K562 (cell line): ENCODE measurements at regions not wholly inside any gene's neighbourhood (a gene's known extent, or its start where the extent isn't known, plus 50 kb on each side); places are given as distances from the start of the nearest gene placed in this dataset.
"Not testable (repeated sequence)": the region's sequence is repeated elsewhere in the genome, so short reads cannot be mapped to it uniquely, and the experiment has no call there.

Experiments
- DACH1 ChIP-seq: fragments of 450-650 bp; IDR thresholded peaks from 2 replicates; pipeline ENCODE4 v1.6.1; 2018; ENCODE audit not compliant: partially characterized antibody
- GATA2 ChIP-seq: sonication (generic); formaldehyde crosslinking; IDR thresholded peaks from 2 replicates; pipeline ENCODE4 v1.4.0; 2020; ENCODE audit warnings: mild to moderate bottlenecking, missing genetic modification reagents
- JUN ChIP-seq, 2 experiments: sonication (generic) in 1 of 2; formaldehyde crosslinking in 1 of 2; IDR thresholded peaks; 2 replicates each; pipeline versions ENCODE4 v1.6.1 to v1.8.0; 2012 to 2022; ENCODE audit warnings: borderline replicate concordance in 2 of 2, mild to moderate bottlenecking in 2 of 2, improper control_type of control experiment in 1 of 2, low read depth in 1 of 2, low read length in 1 of 2, missing genetic modification reagents in 1 of 2
- JUNB ChIP-seq: fragments of 450-650 bp; formaldehyde crosslinking; conservative IDR thresholded peaks from 2 replicates; pipeline ENCODE4 v1.4.0; 2020; ENCODE audit warnings: mild to moderate bottlenecking
- MXI1 ChIP-seq: IDR thresholded peaks from 2 replicates; pipeline ENCODE4 v1.6.1; 2011; ENCODE audit warnings: low read depth, mild to moderate bottlenecking, improper control_type of control experiment, low read length
- TBP ChIP-seq: optimal IDR thresholded peaks from 2 replicates; pipeline ENCODE3; 2011; ENCODE audit warnings: low read depth, low read length, improper control_type of control experiment
- TF ChIP-seq, protein P1 (sequence below), 2 experiments: fragments of 450-650 bp; formaldehyde crosslinking in 1 of 2; IDR thresholded peaks; 2 replicates each; pipeline versions ENCODE4 v1.4.0 to v1.6.1; 2014 to 2020; ENCODE audit warnings: mild to moderate bottlenecking in 2 of 2, borderline replicate concordance in 1 of 2, low read depth in 1 of 2

DNA sequence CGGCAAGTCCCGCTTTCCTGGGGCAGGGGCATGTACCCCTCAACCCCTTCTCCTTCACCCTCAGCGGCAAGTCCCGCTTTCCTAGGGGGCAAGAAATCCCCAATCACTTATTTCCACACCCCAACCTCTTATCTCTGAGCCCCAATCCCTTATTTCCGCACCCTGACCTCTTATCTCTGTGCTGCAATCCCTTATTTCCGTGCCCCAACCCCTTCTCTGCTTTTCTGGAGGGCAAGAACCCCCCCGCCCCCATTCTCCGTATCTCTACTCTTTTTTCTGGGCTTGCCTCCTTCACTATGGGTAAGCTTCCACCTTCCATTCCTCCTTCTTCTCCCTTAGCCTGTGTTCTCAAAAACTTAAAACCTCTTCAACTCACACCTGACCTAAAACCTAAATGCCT, 156.9 kb upstream of the CNOT2 start:
- TF ChIP-seq TBP; JUNB (CRISPR knock-in tag); DACH1; JUN (IDR thresholded peaks at IDR 0.05; ENCODE audit: borderline replicate concordance, low read depth, low read length); JUN (CRISPR knock-in tag; IDR thresholded peaks at IDR 0.05; ENCODE audit: borderline replicate concordance); MXI1; GATA2 (CRISPR knock-in tag): not testable (repeated sequence)
- TF ChIP-seq, protein P1, sequence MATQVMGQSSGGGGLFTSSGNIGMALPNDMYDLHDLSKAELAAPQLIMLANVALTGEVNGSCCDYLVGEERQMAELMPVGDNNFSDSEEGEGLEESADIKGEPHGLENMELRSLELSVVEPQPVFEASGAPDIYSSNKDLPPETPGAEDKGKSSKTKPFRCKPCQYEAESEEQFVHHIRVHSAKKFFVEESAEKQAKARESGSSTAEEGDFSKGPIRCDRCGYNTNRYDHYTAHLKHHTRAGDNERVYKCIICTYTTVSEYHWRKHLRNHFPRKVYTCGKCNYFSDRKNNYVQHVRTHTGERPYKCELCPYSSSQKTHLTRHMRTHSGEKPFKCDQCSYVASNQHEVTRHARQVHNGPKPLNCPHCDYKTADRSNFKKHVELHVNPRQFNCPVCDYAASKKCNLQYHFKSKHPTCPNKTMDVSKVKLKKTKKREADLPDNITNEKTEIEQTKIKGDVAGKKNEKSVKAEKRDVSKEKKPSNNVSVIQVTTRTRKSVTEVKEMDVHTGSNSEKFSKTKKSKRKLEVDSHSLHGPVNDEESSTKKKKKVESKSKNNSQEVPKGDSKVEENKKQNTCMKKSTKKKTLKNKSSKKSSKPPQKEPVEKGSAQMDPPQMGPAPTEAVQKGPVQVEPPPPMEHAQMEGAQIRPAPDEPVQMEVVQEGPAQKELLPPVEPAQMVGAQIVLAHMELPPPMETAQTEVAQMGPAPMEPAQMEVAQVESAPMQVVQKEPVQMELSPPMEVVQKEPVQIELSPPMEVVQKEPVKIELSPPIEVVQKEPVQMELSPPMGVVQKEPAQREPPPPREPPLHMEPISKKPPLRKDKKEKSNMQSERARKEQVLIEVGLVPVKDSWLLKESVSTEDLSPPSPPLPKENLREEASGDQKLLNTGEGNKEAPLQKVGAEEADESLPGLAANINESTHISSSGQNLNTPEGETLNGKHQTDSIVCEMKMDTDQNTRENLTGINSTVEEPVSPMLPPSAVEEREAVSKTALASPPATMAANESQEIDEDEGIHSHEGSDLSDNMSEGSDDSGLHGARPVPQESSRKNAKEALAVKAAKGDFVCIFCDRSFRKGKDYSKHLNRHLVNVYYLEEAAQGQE (IDR thresholded peaks at IDR 0.05; ENCODE audit: borderline replicate concordance), result not testable (repeated sequence)
- TF ChIP-seq, protein P1 (CRISPR knock-in tag; IDR thresholded peaks at IDR 0.05; ENCODE audit: low read depth), result not testable (repeated sequence)
